ENCODE measurements at regions not wholly inside any gene's neighbourhood (a gene's known extent, or its start where the extent isn't known, plus 50 kb on each side); places are given as distances from the start of the nearest gene placed in this dataset.

- Histone ChIP-seq H3K4me1 (ENCODE audit: control insufficient read depth, insufficient read depth, low read length, poor library complexity, severe bottlenecking) (no peaks in the 10 kb centered on the region), H3K27ac (ENCODE audit: insufficient read depth, low read length, poor library complexity, severe bottlenecking) (no peak overlapping the region), H3K4me3 (ENCODE audit: insufficient read depth, low read depth, low read length, poor library complexity, severe bottlenecking) (no peak overlapping the region), H3K9me3 (ENCODE audit: control insufficient read depth, low read length) (no peaks in the 10 kb centered on the region), H3K36me3 (ENCODE audit: control insufficient read depth, insufficient read depth, low read length) (no peaks in the 10 kb centered on the region), H3K27me3 (replicated peaks; ENCODE audit: control insufficient read depth, insufficient read depth, low read length, poor library complexity, severe bottlenecking) (no peaks in the 10 kb centered on the region)
- DNase-seq: no peak
Measured at GRCh38 chr15:47541562-47541961, 175.7 kb upstream of the SEMA6D start.

GRCh38 chr15:47542312-47542989 lies 174.9 kb upstream of the SEMA6D start:
- Histone ChIP-seq H3K4me3 (ENCODE audit: insufficient read depth, low read depth, low read length, poor library complexity, severe bottlenecking) (no peak overlapping the region), H3K4me1 (ENCODE audit: control insufficient read depth, insufficient read depth, low read length, poor library complexity, severe bottlenecking) (no peaks in the 10 kb centered on the region), H3K27me3 (replicated peaks; ENCODE audit: control insufficient read depth, insufficient read depth, low read length, poor library complexity, severe bottlenecking) (no peaks in the 10 kb centered on the region), H3K36me3 (ENCODE audit: control insufficient read depth, insufficient read depth, low read length) (no peaks in the 10 kb centered on the region), H3K27ac (ENCODE audit: insufficient read depth, low read length, poor library complexity, severe bottlenecking) (no peak overlapping the region), H3K9me3 (ENCODE audit: control insufficient read depth, low read length) (no peaks in the 10 kb centered on the region)
- no peak for DNase-seq

GRCh38 chr15:47548231-47548630 lies 169.1 kb upstream of the SEMA6D start:
- no peaks in the 10 kb centered on the region for H3K4me1 ChIP-seq (ENCODE audit: control insufficient read depth, insufficient read depth, low read length, poor library complexity, severe bottlenecking)
- no peak overlapping the region for H3K4me3 ChIP-seq (ENCODE audit: insufficient read depth, low read depth, low read length, poor library complexity, severe bottlenecking)
- no peaks in the 10 kb centered on the region for H3K36me3 ChIP-seq (ENCODE audit: control insufficient read depth, insufficient read depth, low read length)
- no peaks in the 10 kb centered on the region for H3K9me3 ChIP-seq (ENCODE audit: control insufficient read depth, low read length)
- DNase-seq: no peak
- H3K27me3 ChIP-seq (replicated peaks; ENCODE audit: control insufficient read depth, insufficient read depth, low read length, poor library complexity, severe bottlenecking): no peaks in the 10 kb centered on the region
- H3K27ac ChIP-seq (ENCODE audit: insufficient read depth, low read length, poor library complexity, severe bottlenecking): no peak overlapping the region

GRCh38 chr15:47548986-47549385 lies 168.3 kb upstream of the SEMA6D start:
- H3K27me3 ChIP-seq (replicated peaks; ENCODE audit: control insufficient read depth, insufficient read depth, low read length, poor library complexity, severe bottlenecking): no peaks in the 10 kb centered on the region
- no peak for DNase-seq
- no peak overlapping the region for H3K4me3 ChIP-seq (ENCODE audit: insufficient read depth, low read depth, low read length, poor library complexity, severe bottlenecking)
- H3K36me3 ChIP-seq (ENCODE audit: control insufficient read depth, insufficient read depth, low read length): no peaks in the 10 kb centered on the region
- H3K4me1 ChIP-seq (ENCODE audit: control insufficient read depth, insufficient read depth, low read length, poor library complexity, severe bottlenecking): no peaks in the 10 kb centered on the region
- no peaks in the 10 kb centered on the region for H3K9me3 ChIP-seq (ENCODE audit: control insufficient read depth, low read length)
- no peak overlapping the region for H3K27ac ChIP-seq (ENCODE audit: insufficient read depth, low read length, poor library complexity, severe bottlenecking)

GRCh38 chr15:47551079-47551478 lies 166.2 kb upstream of the SEMA6D start:
- H3K4me1 ChIP-seq (ENCODE audit: control insufficient read depth, insufficient read depth, low read length, poor library complexity, severe bottlenecking): no peaks in the 10 kb centered on the region
- no peaks in the 10 kb centered on the region for H3K36me3 ChIP-seq (ENCODE audit: control insufficient read depth, insufficient read depth, low read length)
- no peak overlapping the region for H3K27ac ChIP-seq (ENCODE audit: insufficient read depth, low read length, poor library complexity, severe bottlenecking)
- DNase-seq: no peak
- no peaks in the 10 kb centered on the region for H3K9me3 ChIP-seq (ENCODE audit: control insufficient read depth, low read length)
- H3K27me3 ChIP-seq (replicated peaks; ENCODE audit: control insufficient read depth, insufficient read depth, low read length, poor library complexity, severe bottlenecking): no peaks in the 10 kb centered on the region
- H3K4me3 ChIP-seq (ENCODE audit: insufficient read depth, low read depth, low read length, poor library complexity, severe bottlenecking): no peak overlapping the region

- Histone ChIP-seq H3K27me3 (replicated peaks; ENCODE audit: control insufficient read depth, insufficient read depth, low read length, poor library complexity, severe bottlenecking) (no peaks in the 10 kb centered on the region), H3K9me3 (ENCODE audit: control insufficient read depth, low read length) (no peaks in the 10 kb centered on the region), H3K4me3 (ENCODE audit: insufficient read depth, low read depth, low read length, poor library complexity, severe bottlenecking) (no peak overlapping the region), H3K27ac (ENCODE audit: insufficient read depth, low read length, poor library complexity, severe bottlenecking) (no peak overlapping the region), H3K4me1 (ENCODE audit: control insufficient read depth, insufficient read depth, low read length, poor library complexity, severe bottlenecking) (no peaks in the 10 kb centered on the region), H3K36me3 (ENCODE audit: control insufficient read depth, insufficient read depth, low read length) (no peaks in the 10 kb centered on the region)
- DNase-seq: no peak
Measured at GRCh38 chr15:47551546-47551945, 165.8 kb upstream of the SEMA6D start.

GRCh38 chr15:47552978-47553608 lies 164.2 kb upstream of the SEMA6D start:
- Histone ChIP-seq H3K4me3 (ENCODE audit: insufficient read depth, low read depth, low read length, poor library complexity, severe bottlenecking) (no peak overlapping the region), H3K9me3 (ENCODE audit: control insufficient read depth, low read length) (no peaks in the 10 kb centered on the region), H3K27me3 (replicated peaks; ENCODE audit: control insufficient read depth, insufficient read depth, low read length, poor library complexity, severe bottlenecking) (no peaks in the 10 kb centered on the region), H3K36me3 (ENCODE audit: control insufficient read depth, insufficient read depth, low read length) (no peaks in the 10 kb centered on the region), H3K27ac (ENCODE audit: insufficient read depth, low read length, poor library complexity, severe bottlenecking) (no peak overlapping the region), H3K4me1 (ENCODE audit: control insufficient read depth, insufficient read depth, low read length, poor library complexity, severe bottlenecking) (no peaks in the 10 kb centered on the region)
- DNase-seq: no peak

- no peaks in the 10 kb centered on the region for H3K27me3 ChIP-seq (replicated peaks; ENCODE audit: control insufficient read depth, insufficient read depth, low read length, poor library complexity, severe bottlenecking)
- no peak for DNase-seq
- no peaks in the 10 kb centered on the region for H3K36me3 ChIP-seq (ENCODE audit: control insufficient read depth, insufficient read depth, low read length)
- H3K27ac ChIP-seq (ENCODE audit: insufficient read depth, low read length, poor library complexity, severe bottlenecking): no peak overlapping the region
- no peaks in the 10 kb centered on the region for H3K4me1 ChIP-seq (ENCODE audit: control insufficient read depth, insufficient read depth, low read length, poor library complexity, severe bottlenecking)
- no peak overlapping the region for H3K4me3 ChIP-seq (ENCODE audit: insufficient read depth, low read depth, low read length, poor library complexity, severe bottlenecking)
- no peaks in the 10 kb centered on the region for H3K9me3 ChIP-seq (ENCODE audit: control insufficient read depth, low read length)
Measured at GRCh38 chr15:47553947-47554346, 163.4 kb upstream of the SEMA6D start.

GRCh38 chr15:47561102-47561501 lies 156.2 kb upstream of the SEMA6D start:
- H3K27me3 ChIP-seq (replicated peaks; ENCODE audit: control insufficient read depth, insufficient read depth, low read length, poor library complexity, severe bottlenecking): no peaks in the 10 kb centered on the region
- no peaks in the 10 kb centered on the region for H3K9me3 ChIP-seq (ENCODE audit: control insufficient read depth, low read length)
- no peaks in the 10 kb centered on the region for H3K36me3 ChIP-seq (ENCODE audit: control insufficient read depth, insufficient read depth, low read length)
- no peak overlapping the region for H3K4me3 ChIP-seq (ENCODE audit: insufficient read depth, low read depth, low read length, poor library complexity, severe bottlenecking)
- no peak overlapping the region for H3K27ac ChIP-seq (ENCODE audit: insufficient read depth, low read length, poor library complexity, severe bottlenecking)
- no peaks in the 10 kb centered on the region for H3K4me1 ChIP-seq (ENCODE audit: control insufficient read depth, insufficient read depth, low read length, poor library complexity, severe bottlenecking)
- DNase-seq: no peak

- no peak overlapping the region for H3K4me3 ChIP-seq (ENCODE audit: insufficient read depth, low read depth, low read length, poor library complexity, severe bottlenecking)
- H3K9me3 ChIP-seq (ENCODE audit: control insufficient read depth, low read length): no peaks in the 10 kb centered on the region
- no peak overlapping the region for H3K27ac ChIP-seq (ENCODE audit: insufficient read depth, low read length, poor library complexity, severe bottlenecking)
- no peak for DNase-seq
- no peaks in the 10 kb centered on the region for H3K27me3 ChIP-seq (replicated peaks; ENCODE audit: control insufficient read depth, insufficient read depth, low read length, poor library complexity, severe bottlenecking)
- no peaks in the 10 kb centered on the region for H3K36me3 ChIP-seq (ENCODE audit: control insufficient read depth, insufficient read depth, low read length)
- H3K4me1 ChIP-seq (ENCODE audit: control insufficient read depth, insufficient read depth, low read length, poor library complexity, severe bottlenecking): no peaks in the 10 kb centered on the region
Measured at GRCh38 chr15:47565949-47566348, 151.4 kb upstream of the SEMA6D start.
